Cerebellar cortex (tissue), 1 donor: ENCODE measurements at regions not wholly inside any gene's neighbourhood (a gene's known extent, or its start where the extent isn't known, plus 50 kb on each side); places are given as distances from the start of the nearest gene placed in this dataset.

Experiments used
- DNase-seq: peaks from one replicate; pipeline ENCODE4 v3.0.0-alpha.2; 2015; ENCODE audit warnings: low spot score

DNA sequence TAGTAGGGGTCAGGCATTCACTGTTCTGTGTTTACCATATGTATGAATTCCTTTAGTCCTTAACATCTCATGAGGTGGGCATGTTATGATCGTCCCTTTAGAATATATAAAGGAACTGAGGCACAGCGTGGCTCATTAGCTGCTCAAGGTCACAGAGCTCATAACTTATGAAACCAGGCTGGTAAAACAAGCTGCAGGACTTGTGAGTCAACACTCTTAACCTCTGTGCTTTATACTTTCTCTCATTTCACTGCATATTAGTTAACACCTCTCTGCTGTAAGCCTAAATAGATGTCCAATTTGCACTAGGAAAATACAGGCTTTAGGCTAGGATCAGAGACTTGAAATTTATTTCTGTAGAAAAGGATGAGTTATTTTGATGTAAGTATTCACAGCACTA, 180.3 kb upstream of the HDAC9 start:
- DNase-seq, result no peak

- DNase-seq, result no peak
These were observed 177.6 kb upstream of the HDAC9 start for GRCh38 chr7:18317941-18318340.

DNA sequence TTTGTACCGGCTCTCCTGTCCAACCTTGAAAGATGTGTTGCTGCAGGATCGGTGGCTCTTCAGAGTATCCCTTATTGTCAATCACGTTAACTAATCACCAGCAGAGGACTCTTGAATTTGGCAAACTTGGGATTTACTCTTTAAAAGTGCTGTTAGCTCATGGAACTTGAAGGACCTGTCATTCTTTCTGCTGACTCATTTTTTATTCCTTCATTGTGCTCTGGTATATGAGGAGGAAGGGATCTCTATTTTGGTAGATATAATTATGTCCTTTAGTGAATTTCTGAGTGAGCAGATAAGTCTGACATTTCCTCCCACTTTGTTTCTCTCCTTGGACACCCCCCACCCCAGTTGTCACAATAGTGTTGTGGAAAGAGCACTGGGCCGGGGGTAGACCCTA, 175.1 kb upstream of the HDAC9 start:
- DNase-seq, result no peak

DNA sequence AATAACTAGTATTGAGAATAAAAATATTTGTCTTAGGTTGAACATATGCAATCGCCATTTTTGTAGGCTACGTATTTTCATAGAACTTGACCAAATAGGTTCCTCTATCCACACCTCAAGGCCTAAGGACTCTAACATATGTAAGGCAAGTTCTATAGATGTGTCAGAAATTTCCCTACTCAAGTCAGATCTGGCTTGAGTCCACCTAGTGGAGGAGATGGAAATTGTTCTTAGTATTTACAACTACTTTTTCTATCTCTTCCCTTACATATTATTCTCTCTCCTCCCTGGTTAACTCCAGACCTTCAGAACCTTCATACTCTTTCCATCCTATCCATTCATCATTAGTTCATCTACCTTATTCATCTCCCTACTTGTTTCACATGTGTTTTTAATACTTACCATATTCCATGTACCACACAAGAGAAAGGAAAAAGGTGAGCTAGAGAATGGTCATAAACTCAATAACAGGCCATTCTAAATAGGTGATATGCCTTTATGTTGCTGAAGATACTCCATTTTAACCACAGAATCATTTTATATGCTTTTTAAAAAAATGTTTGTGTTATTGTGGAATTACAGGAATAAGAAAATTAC, 174.5 kb upstream of the HDAC9 start:
- peak; percentile 42 for DNase-seq

- no peak for DNase-seq
These were observed 165.0 kb upstream of the HDAC9 start for GRCh38 chr7:18330548-18330947.

DNA sequence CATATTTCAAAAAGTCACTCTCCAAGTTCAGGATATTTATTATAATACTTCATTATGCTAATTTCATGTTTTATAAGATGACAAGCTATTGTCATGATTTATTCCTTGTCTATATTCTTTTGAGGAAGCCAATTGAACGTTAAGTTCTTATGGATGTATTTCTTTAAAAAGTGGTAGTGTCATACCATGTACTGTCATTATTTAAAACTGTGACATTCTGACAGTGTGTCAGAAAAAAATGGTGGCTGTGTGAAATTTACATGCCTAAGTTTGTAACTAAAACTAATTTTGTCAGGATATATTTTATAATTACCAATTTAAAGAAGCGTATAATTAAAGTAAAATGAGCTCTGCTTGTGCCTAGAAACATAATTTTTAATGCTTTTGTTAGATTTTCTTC, 158.9 kb upstream of the HDAC9 start:
- no peak for DNase-seq

- DNase-seq, result no peak
These were observed 158.3 kb upstream of the HDAC9 start for GRCh38 chr7:18337048-18337809.

- no peak for DNase-seq
These were observed 156.5 kb upstream of the HDAC9 start for GRCh38 chr7:18338910-18339523.

- DNase-seq, result no peak
These were observed 153.8 kb upstream of the HDAC9 start for GRCh38 chr7:18341756-18342155.

- no peak for DNase-seq
These were observed 152.5 kb upstream of the HDAC9 start for GRCh38 chr7:18343047-18343446.

- no peak for DNase-seq
These were observed 151.0 kb upstream of the HDAC9 start for GRCh38 chr7:18344536-18344935.

DNA sequence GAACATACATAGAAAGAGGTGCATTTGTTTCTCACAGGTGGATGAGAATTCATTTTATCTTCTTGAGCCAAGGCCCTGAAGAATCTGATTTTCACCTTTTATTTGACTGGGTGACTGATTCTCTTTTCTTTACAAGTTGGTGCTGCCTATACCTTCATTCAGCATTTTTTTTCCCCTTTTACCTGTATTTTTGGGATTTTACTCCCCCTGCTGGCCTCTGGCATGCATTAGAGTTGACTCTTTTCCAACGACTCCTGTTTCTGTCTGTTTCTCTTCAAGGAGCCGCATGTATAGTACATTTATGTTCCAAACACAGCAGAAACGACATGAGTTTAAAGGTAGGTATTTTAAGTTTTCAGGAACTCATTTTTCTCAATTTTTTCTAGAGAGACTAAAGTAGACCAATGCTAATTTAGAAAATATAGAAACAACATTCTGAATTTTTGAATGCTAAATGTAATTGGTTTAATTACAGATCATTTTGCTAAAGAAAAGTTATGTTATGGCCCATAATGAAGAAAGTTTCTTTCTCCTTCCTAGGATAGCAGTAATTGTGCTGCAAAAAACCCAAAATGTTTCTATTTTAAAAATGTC, 149.8 kb upstream of the HDAC9 start:
- DNase-seq, result peak; percentile 82

GRCh38 chr7:18347170-18347569, 148.4 kb upstream of the HDAC9 start:
- DNase-seq, result no peak

GRCh38 chr7:18350678-18351077, 144.9 kb upstream of the HDAC9 start:
- DNase-seq, result no peak

DNA sequence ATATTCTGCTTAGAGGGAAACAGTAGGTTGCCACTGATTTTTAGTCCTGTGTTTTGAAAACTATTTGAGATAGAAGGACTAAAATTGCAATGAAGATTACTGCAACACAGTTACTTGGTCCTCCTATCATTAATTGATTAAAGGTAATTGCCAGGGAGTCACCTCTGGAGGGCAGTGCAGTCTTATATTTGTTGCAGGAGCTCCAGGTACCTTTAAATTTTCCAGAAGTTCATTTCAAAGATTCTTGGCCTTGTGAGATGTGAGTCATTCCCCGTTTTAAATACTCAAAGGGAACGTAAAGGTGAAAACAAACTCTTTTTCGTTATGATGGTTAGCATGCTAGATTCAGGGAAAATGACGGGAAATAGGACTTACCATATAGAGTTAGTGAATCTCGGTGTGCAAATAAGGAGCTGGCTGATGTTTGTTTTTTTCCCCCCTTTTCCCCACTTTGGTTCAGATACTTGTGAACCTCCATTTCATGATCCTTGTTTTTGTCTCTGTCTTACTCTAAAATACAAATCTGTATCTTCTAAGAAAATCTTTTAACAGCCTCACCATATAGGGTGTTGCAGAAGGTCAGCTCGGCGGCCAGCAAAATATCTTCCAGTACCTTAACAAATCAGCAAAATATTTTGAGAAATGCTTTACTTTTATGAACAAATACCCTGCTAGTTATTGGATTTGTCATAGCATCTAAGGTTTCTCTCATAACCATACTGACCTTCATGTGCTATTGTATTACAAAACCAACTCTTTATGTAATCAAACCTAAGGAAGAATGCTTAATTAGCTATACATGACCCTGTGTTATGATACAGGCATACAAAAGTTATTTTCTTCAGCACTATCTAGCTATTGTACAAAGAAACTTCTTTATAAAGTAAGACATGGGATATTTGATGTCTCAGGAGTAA, 143.0 kb upstream of the HDAC9 start:
- DNase-seq, result peak; percentile 74

DNA sequence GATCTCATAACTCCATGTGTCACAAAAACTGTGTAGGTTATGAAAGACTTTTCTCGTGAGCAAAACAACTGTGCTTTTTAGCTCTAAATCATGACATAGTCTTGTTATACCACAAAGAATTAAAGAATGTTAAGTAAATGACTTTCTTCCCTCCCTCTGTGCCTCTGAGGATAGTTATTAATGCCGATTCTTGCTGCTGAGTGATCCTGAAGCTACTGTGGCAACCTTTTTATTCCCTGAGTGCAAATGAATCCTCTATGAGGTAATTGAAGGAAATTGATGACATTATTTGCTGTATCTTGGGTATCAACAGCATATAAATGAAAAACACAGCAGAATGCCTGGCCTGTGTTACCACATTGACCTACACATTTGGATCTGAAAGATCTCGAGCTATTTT, 142.2 kb upstream of the HDAC9 start:
- DNase-seq, result no peak

DNA sequence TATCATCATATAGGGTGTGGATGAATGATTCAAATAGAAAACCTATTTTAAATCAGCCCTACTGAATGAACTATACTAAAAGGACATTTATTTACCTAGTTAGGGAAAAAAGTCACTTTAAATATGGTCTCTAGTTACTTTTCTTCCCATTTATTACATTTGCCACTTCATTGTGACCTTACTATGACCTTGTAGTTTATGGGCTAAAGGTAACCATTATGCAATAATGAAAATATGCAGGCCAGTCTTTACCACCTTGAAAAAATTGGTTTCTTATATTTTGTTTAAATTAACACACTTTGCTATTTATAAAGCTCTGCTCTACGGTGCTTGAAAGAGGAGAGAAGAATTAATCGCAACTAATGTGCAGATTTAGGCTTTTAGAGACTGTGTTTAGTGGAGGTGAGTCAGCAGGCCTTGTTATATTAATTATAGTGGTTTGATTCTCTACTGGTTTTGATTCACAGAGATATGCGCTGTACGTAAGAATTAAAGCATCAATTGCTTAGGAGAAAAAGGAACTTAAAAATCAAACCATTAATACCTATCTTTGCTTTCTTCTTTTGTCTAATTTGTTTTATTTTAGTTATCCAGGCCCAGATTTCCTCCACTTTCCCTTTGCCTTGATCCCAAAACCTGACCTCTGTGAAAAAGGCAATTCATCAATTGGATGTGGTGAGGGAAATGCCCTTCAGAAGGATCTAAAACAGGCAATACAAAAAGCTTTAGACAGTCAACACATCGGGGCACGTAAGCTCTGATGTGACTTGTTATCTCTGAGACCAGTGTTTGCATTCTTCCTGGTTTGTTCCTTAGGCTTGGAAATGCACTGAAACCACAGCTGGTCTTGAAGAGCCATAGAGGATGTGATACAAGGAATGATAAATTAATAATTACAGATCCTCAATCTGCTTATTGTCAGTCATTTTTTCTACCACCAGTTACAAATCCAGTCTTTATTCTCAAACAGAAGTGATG, 141.2 kb upstream of the HDAC9 start:
- DNase-seq, result no peak

- peak; percentile 46 for DNase-seq
These were observed 139.3 kb upstream of the HDAC9 start for GRCh38 chr7:18356191-18356645.

GRCh38 chr7:18357691-18358090, 137.9 kb upstream of the HDAC9 start:
- no peak for DNase-seq

GRCh38 chr7:18361756-18362155, 133.8 kb upstream of the HDAC9 start:
- DNase-seq, result peak; percentile 21
